HG03139 (cell line): ENCODE measurements at regions not wholly inside any gene's neighbourhood (a gene's known extent, or its start where the extent isn't known, plus 50 kb on each side); places are given as distances from the start of the nearest gene placed in this dataset.
"Not testable (repeated sequence)": the region's sequence is repeated elsewhere in the genome, so short reads cannot be mapped to it uniquely, and the experiment has no call there.

Experiments
- ATAC-seq: cut with Tn5 transposase; IDR thresholded peaks from one replicate; pipeline ENCODE4 v1.9.1; 2021; ENCODE audit not compliant: unreplicated experiment

GRCh38 chr12:91278126-91278525, 95.5 kb upstream of the DCN start:
- ATAC-seq, result no peak

GRCh38 chr12:91276509-91276908, 93.9 kb upstream of the DCN start:
- no peak for ATAC-seq

GRCh38 chr12:91275321-91275720, 92.7 kb upstream of the DCN start:
- ATAC-seq, result no peak

GRCh38 chr12:91274916-91275315, 92.3 kb upstream of the DCN start:
- ATAC-seq, result no peak

GRCh38 chr12:91273560-91273959, 90.9 kb upstream of the DCN start:
- no peak for ATAC-seq

- no peak for ATAC-seq
These were observed 89.9 kb upstream of the DCN start for GRCh38 chr12:91272461-91273063.

- no peak for ATAC-seq
These were observed 88.6 kb upstream of the DCN start for GRCh38 chr12:91271185-91271584.

GRCh38 chr12:91267039-91267438, 84.4 kb upstream of the DCN start:
- no peak for ATAC-seq

- no peak for ATAC-seq
These were observed 81.6 kb upstream of the DCN start for GRCh38 chr12:91264178-91264577.

GRCh38 chr12:91261820-91262676, 79.4 kb upstream of the DCN start:
- ATAC-seq, result no peak

- ATAC-seq, result no peak
These were observed 73.8 kb upstream of the DCN start for GRCh38 chr12:91256411-91256810.

- no peak for ATAC-seq
These were observed 69.7 kb upstream of the DCN start for GRCh38 chr12:91252341-91252740.

GRCh38 chr12:91250273-91250665, 67.7 kb upstream of the DCN start:
- ATAC-seq, result no peak

GRCh38 chr12:91249518-91250272, 67.1 kb upstream of the DCN start:
- no peak for ATAC-seq

- no peak for ATAC-seq
These were observed 66.4 kb upstream of the DCN start for GRCh38 chr12:91249054-91249453.

GRCh38 chr12:91243177-91243576, 60.6 kb upstream of the DCN start:
- not testable (repeated sequence) for ATAC-seq

- no peak for ATAC-seq
These were observed 59.1 kb upstream of the DCN start for GRCh38 chr12:91241756-91242155.

- ATAC-seq, result no peak
These were observed 57.9 kb upstream of the DCN start for GRCh38 chr12:91240386-91241095.

- ATAC-seq, result no peak
These were observed 56.9 kb upstream of the DCN start for GRCh38 chr12:91239481-91239880.
